ENCODE measurements at regions not wholly inside any gene's neighbourhood (a gene's known extent, or its start where the extent isn't known, plus 50 kb on each side); places are given as distances from the start of the nearest gene placed in this dataset.

GRCh38 chr17:77379065-77379428, 238.3 kb downstream of the SEC14L1 start:
- TF ChIP-seq, protein P1, sequence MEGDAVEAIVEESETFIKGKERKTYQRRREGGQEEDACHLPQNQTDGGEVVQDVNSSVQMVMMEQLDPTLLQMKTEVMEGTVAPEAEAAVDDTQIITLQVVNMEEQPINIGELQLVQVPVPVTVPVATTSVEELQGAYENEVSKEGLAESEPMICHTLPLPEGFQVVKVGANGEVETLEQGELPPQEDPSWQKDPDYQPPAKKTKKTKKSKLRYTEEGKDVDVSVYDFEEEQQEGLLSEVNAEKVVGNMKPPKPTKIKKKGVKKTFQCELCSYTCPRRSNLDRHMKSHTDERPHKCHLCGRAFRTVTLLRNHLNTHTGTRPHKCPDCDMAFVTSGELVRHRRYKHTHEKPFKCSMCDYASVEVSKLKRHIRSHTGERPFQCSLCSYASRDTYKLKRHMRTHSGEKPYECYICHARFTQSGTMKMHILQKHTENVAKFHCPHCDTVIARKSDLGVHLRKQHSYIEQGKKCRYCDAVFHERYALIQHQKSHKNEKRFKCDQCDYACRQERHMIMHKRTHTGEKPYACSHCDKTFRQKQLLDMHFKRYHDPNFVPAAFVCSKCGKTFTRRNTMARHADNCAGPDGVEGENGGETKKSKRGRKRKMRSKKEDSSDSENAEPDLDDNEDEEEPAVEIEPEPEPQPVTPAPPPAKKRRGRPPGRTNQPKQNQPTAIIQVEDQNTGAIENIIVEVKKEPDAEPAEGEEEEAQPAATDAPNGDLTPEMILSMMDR (IDR thresholded peaks at IDR 0.05): no peak
- TF ChIP-seq POLR2A (IDR thresholded peaks at IDR 0.05): no peak
